Progenitor cell of endocrine pancreas (in vitro differentiated cells): ENCODE measurements at regions not wholly inside any gene's neighbourhood (a gene's known extent, or its start where the extent isn't known, plus 50 kb on each side); places are given as distances from the start of the nearest gene placed in this dataset.

Experiments used
- DNase-seq: peaks from one replicate; pipeline ENCODE4 v3.0.0; 2021; ENCODE audit warnings: low spot score; ENCODE audit not compliant: unreplicated experiment
- H3K27ac Mint-ChIP-seq: 2 replicates; pipeline ENCODE4 v1.8.0; 2021; ENCODE audit warnings: mild to moderate bottlenecking, moderate library complexity, mixed read lengths
- H3K27me3 Mint-ChIP-seq: 2 replicates; pipeline ENCODE4 v1.8.0; 2021; ENCODE audit warnings: mixed read lengths
- H3K36me3 Mint-ChIP-seq: 2 replicates; pipeline ENCODE4 v1.8.0; 2022; ENCODE audit warnings: mixed read lengths; ENCODE audit not compliant: insufficient read depth
- H3K4me1 Mint-ChIP-seq: 2 replicates; pipeline ENCODE4 v1.8.0; 2021; ENCODE audit warnings: low read depth, mixed read lengths
- H3K4me3 Mint-ChIP-seq: 2 replicates; pipeline ENCODE4 v1.8.0; 2021; ENCODE audit warnings: low read depth, mild to moderate bottlenecking, moderate library complexity, mixed read lengths
- H3K9me3 Mint-ChIP-seq: 2 replicates; pipeline ENCODE4 v1.8.0; 2021; ENCODE audit warnings: low read depth, mixed read lengths
- CTCF ChIP-seq: fragments of 200-600 bp; sonication (generic); IDR thresholded peaks from one replicate; pipeline ENCODE4 v1.5.0; 2021; ENCODE audit warnings: antibody characterized with exemption, mild to moderate bottlenecking; ENCODE audit not compliant: unreplicated experiment

GRCh38 chr7:155917836-155918430 lies 105.7 kb upstream of the SHH start:
- Mint-ChIP-seq H3K9me3 (peaks cover 7% of the 10 kb centered on the region), H3K36me3 (no peaks in the 10 kb centered on the region), H3K4me1 (peaks cover 33% of the 10 kb centered on the region), H3K27ac (no peak overlapping the region), H3K4me3 (no peak overlapping the region), H3K27me3 (peaks cover 25% of the 10 kb centered on the region)
- DNase-seq, result no peak
- TF ChIP-seq CTCF, result no peak

- no peaks in the 10 kb centered on the region for H3K36me3 Mint-ChIP-seq
- H3K4me1 Mint-ChIP-seq, result peaks cover 29% of the 10 kb centered on the region
- H3K27ac Mint-ChIP-seq, result peak overlapping the region; percentile 25
- peaks cover 25% of the 10 kb centered on the region for H3K27me3 Mint-ChIP-seq
- no peak for DNase-seq
- no peak overlapping the region for H3K4me3 Mint-ChIP-seq
- H3K9me3 Mint-ChIP-seq, result peaks cover 11% of the 10 kb centered on the region
- TF ChIP-seq CTCF, result no peak
These were observed 104.8 kb upstream of the SHH start for GRCh38 chr7:155916926-155917655.

DNA sequence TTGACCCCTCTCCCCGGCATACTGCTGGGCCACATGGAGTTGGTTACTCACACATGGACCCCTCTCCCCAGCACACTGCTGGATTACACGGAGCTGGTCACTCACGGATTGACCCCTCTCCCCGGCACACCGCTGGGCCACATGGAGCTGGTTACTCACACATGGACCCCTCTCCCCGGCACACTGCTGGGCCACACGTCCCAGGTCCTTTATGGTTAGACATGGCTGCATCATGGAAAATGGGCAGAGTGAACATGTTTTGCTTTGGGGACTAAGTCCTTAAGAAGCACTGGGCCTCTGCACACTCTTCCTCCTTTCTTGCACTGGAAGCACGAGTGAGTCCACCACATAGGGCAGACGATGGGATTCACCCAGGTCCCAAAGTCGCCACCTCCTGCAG lies 102.1 kb upstream of the SHH start:
- no peak for DNase-seq
- H3K36me3 Mint-ChIP-seq, result peaks cover 1% of the 10 kb centered on the region
- no peak for TF ChIP-seq CTCF

DNA sequence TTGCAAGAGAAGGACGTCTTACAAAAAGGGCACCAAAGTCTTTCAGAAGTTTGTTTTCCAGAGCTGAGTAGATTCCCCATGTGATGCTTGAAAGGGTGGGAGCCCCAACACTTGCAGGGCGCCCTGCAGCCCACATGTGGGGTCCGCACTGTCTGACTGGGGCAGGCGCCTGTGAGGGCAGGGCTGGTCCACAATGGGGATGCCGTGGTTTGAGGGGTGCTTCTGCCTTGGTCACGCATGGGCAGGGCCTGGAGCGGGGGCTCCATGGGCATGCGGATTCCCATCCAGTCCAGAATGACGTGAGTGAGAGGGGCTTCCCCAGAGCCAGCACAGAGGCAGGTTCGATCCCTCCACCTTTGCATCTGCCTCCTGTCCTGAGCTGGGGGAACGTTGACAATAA lies 101.5 kb upstream of the SHH start:
- H3K27me3 Mint-ChIP-seq, result peaks cover 28% of the 10 kb centered on the region
- peaks cover 17% of the 10 kb centered on the region for H3K4me1 Mint-ChIP-seq
- peaks cover 1% of the 10 kb centered on the region for H3K36me3 Mint-ChIP-seq
- H3K27ac Mint-ChIP-seq, result no peak overlapping the region
- no peak for DNase-seq
- H3K4me3 Mint-ChIP-seq, result no peak overlapping the region
- peaks cover 15% of the 10 kb centered on the region for H3K9me3 Mint-ChIP-seq
- no peak for TF ChIP-seq CTCF

More for the DNA sequence above, 102.1 kb upstream of the SHH start:
- H3K27me3 Mint-ChIP-seq, result peaks cover 28% of the 10 kb centered on the region
- H3K4me3 Mint-ChIP-seq, result no peak overlapping the region
- peaks cover 19% of the 10 kb centered on the region for H3K4me1 Mint-ChIP-seq
- peaks cover 15% of the 10 kb centered on the region for H3K9me3 Mint-ChIP-seq
- H3K27ac Mint-ChIP-seq, result no peak overlapping the region

GRCh38 chr7:155913291-155913690 lies 101.0 kb upstream of the SHH start:
- DNase-seq, result no peak
- peaks cover 14% of the 10 kb centered on the region for H3K4me1 Mint-ChIP-seq
- H3K27ac Mint-ChIP-seq, result no peak overlapping the region
- H3K36me3 Mint-ChIP-seq, result peaks cover 1% of the 10 kb centered on the region
- H3K4me3 Mint-ChIP-seq, result no peak overlapping the region
- peaks cover 15% of the 10 kb centered on the region for H3K9me3 Mint-ChIP-seq
- peaks cover 25% of the 10 kb centered on the region for H3K27me3 Mint-ChIP-seq
- TF ChIP-seq CTCF, result no peak
